HG02678 (cell line): ENCODE measurements at regions not wholly inside any gene's neighbourhood (a gene's known extent, or its start where the extent isn't known, plus 50 kb on each side); places are given as distances from the start of the nearest gene placed in this dataset.

Experiments used
- ATAC-seq: cut with Tn5 transposase; IDR thresholded peaks from one replicate; pipeline ENCODE4 v1.9.1; 2021; ENCODE audit warnings: mild to moderate bottlenecking, moderate library complexity; ENCODE audit not compliant: unreplicated experiment

GRCh38 chr3:182243625-182244024 is 531.9 kb downstream of the SOX2 start:
- no peak for ATAC-seq

- ATAC-seq, result no peak
These were observed 532.7 kb downstream of the SOX2 start for GRCh38 chr3:182244222-182244971.

GRCh38 chr3:182245059-182245458 is 533.3 kb downstream of the SOX2 start:
- no peak for ATAC-seq

GRCh38 chr3:182246870-182247269 is 535.1 kb downstream of the SOX2 start:
- ATAC-seq, result no peak

GRCh38 chr3:182248349-182248880 is 536.7 kb downstream of the SOX2 start:
- ATAC-seq, result no peak

- ATAC-seq, result no peak
These were observed 540.5 kb upstream of the ATP11B start for GRCh38 chr3:182252802-182253201.

- ATAC-seq, result no peak
These were observed 538.1 kb upstream of the ATP11B start for GRCh38 chr3:182255158-182255557.

GRCh38 chr3:182257361-182257760 is 535.9 kb upstream of the ATP11B start:
- ATAC-seq, result no peak

- no peak for ATAC-seq
These were observed 534.6 kb upstream of the ATP11B start for GRCh38 chr3:182258538-182259177.

- ATAC-seq, result no peak
These were observed 533.7 kb upstream of the ATP11B start for GRCh38 chr3:182259579-182259978.

GRCh38 chr3:182261041-182261440 is 532.3 kb upstream of the ATP11B start:
- ATAC-seq, result no peak

- ATAC-seq, result no peak
These were observed 524.6 kb upstream of the ATP11B start for GRCh38 chr3:182268711-182269110.

- no peak for ATAC-seq
These were observed 516.8 kb upstream of the ATP11B start for GRCh38 chr3:182276512-182276911.

GRCh38 chr3:182284793-182285192 is 508.5 kb upstream of the ATP11B start:
- no peak for ATAC-seq

- ATAC-seq, result no peak
These were observed 500.7 kb upstream of the ATP11B start for GRCh38 chr3:182292591-182292990.

- ATAC-seq, result no peak
These were observed 499.0 kb upstream of the ATP11B start for GRCh38 chr3:182294256-182294655.

- no peak for ATAC-seq
These were observed 498.6 kb upstream of the ATP11B start for GRCh38 chr3:182294696-182295095.

GRCh38 chr3:182300266-182300665 is 493.0 kb upstream of the ATP11B start:
- no peak for ATAC-seq

- no peak for ATAC-seq
These were observed 490.1 kb upstream of the ATP11B start for GRCh38 chr3:182303169-182303568.

- no peak for ATAC-seq
These were observed 487.2 kb upstream of the ATP11B start for GRCh38 chr3:182305881-182306665.

- ATAC-seq, result no peak
These were observed 485.0 kb upstream of the ATP11B start for GRCh38 chr3:182308328-182308727.

- no peak for ATAC-seq
These were observed 484.2 kb upstream of the ATP11B start for GRCh38 chr3:182309120-182309519.
